Progenitor cell of endocrine pancreas (in vitro differentiated cells): ENCODE measurements at regions not wholly inside any gene's neighbourhood (a gene's known extent, or its start where the extent isn't known, plus 50 kb on each side); places are given as distances from the start of the nearest gene placed in this dataset.

ENCODE experiments used
- DNase-seq: peaks from one replicate; pipeline ENCODE4 v3.0.0; 2021; ENCODE audit warnings: low spot score; ENCODE audit not compliant: unreplicated experiment
- H3K27ac Mint-ChIP-seq: 2 replicates; pipeline ENCODE4 v1.8.0; 2021; ENCODE audit warnings: mild to moderate bottlenecking, moderate library complexity, mixed read lengths
- H3K27me3 Mint-ChIP-seq: 2 replicates; pipeline ENCODE4 v1.8.0; 2021; ENCODE audit warnings: mixed read lengths
- H3K36me3 Mint-ChIP-seq: 2 replicates; pipeline ENCODE4 v1.8.0; 2022; ENCODE audit warnings: mixed read lengths; ENCODE audit not compliant: insufficient read depth
- H3K4me1 Mint-ChIP-seq: 2 replicates; pipeline ENCODE4 v1.8.0; 2021; ENCODE audit warnings: low read depth, mixed read lengths
- H3K4me3 Mint-ChIP-seq: 2 replicates; pipeline ENCODE4 v1.8.0; 2021; ENCODE audit warnings: low read depth, mild to moderate bottlenecking, moderate library complexity, mixed read lengths
- H3K9me3 Mint-ChIP-seq: 2 replicates; pipeline ENCODE4 v1.8.0; 2021; ENCODE audit warnings: low read depth, mixed read lengths
- TF ChIP-seq, protein P1 (sequence below): fragments of 200-600 bp; sonication (generic); IDR thresholded peaks from one replicate; pipeline ENCODE4 v1.5.0; 2021; ENCODE audit warnings: antibody characterized with exemption, mild to moderate bottlenecking; ENCODE audit not compliant: unreplicated experiment

DNA sequence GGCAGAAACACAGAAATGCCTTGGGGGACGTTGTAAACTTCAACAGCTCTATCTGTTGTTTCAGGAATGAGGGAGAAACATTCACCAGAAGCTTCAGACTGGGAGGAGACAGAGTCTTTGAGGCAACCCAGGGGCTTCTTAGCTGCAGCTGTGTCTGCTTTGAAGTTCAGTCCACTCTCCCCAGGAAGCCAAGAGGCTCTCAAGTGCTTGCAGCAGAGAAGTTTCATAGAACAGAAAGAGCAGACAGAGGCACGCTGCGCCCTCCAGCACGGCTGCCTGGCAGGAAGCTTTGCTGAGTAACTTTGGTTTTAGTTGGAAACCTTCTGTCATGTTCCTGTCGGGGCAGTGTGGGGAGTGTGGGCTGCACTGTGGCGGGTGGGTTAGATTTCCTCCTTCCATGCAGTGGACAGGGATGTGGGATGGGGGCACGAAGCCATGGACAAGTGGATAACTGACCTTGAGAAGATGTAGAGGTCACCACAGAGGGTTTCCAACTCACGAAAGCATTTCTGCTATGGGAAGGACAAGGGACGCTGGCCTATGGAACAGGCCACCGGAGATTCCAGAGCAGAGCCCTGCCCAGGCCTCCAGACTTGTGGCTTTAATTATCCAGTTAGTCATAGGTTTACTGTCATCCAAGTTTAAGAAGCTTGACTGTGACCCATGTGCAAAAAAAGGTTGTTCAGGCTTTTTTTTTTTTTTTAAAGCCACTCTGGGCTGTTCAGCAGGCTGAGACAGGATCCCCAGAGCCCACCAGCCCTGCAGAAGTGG, 107.7 kb downstream of the ARF6 start:
- H3K36me3 Mint-ChIP-seq = no peaks in the 10 kb centered on the region
- no peak for DNase-seq
- H3K9me3 Mint-ChIP-seq = no peaks in the 10 kb centered on the region
- peak overlapping the region; percentile 14 for H3K4me3 Mint-ChIP-seq
- peak overlapping the region; percentile 73 for H3K27ac Mint-ChIP-seq
- H3K27me3 Mint-ChIP-seq = peaks cover 18% of the 10 kb centered on the region
- peaks cover 42% of the 10 kb centered on the region for H3K4me1 Mint-ChIP-seq
- TF ChIP-seq, protein P1, sequence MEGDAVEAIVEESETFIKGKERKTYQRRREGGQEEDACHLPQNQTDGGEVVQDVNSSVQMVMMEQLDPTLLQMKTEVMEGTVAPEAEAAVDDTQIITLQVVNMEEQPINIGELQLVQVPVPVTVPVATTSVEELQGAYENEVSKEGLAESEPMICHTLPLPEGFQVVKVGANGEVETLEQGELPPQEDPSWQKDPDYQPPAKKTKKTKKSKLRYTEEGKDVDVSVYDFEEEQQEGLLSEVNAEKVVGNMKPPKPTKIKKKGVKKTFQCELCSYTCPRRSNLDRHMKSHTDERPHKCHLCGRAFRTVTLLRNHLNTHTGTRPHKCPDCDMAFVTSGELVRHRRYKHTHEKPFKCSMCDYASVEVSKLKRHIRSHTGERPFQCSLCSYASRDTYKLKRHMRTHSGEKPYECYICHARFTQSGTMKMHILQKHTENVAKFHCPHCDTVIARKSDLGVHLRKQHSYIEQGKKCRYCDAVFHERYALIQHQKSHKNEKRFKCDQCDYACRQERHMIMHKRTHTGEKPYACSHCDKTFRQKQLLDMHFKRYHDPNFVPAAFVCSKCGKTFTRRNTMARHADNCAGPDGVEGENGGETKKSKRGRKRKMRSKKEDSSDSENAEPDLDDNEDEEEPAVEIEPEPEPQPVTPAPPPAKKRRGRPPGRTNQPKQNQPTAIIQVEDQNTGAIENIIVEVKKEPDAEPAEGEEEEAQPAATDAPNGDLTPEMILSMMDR = no peak

DNA sequence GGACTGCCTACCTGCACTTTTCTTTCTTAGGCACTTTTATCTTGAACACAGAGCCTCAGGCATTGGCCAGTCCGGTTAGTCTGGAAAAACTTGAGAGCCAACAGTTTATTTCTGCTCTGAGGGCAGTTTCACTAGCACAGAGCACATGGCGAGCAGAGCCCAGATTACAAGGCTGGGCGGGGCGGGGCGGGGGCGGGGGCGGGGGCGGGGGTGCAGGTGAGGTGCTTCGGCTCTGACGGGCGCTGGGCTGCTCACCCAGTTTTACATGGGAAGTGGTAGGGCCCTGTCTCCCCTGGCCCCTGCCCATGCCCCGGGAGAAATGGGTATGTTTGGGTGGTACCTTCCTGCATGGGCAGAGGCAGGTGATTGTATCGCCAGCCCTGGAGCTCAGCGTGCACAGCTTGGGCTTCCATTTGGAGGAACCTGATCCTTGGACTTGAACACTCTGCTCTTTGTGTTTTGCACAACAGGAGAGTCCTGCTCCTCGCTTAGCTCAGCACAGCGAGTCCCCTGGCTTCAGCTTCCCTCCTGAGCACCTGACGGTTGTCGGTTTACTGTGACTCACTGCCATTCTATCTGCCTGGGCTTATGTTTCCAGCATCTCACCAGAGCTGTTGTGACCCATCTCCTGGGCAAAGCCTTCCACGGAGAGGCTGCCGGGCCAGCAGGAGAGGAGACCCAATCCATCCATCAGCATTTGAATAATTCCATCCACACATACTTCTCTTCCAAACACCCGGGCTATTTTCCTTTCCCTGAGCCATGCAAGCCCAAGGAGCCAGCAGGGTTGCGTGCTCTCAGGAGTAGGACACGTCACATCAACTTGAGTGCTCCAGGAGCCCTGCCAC, 108.5 kb downstream of the ARF6 start:
- H3K27ac Mint-ChIP-seq = peak overlapping the region; percentile 57
- TF ChIP-seq, protein P1 = no peak
- no peak for DNase-seq
- H3K27me3 Mint-ChIP-seq = peaks cover 18% of the 10 kb centered on the region
- no peaks in the 10 kb centered on the region for H3K9me3 Mint-ChIP-seq
- H3K4me3 Mint-ChIP-seq = peak overlapping the region; percentile 6
- H3K4me1 Mint-ChIP-seq = peaks cover 42% of the 10 kb centered on the region
- no peaks in the 10 kb centered on the region for H3K36me3 Mint-ChIP-seq

DNA sequence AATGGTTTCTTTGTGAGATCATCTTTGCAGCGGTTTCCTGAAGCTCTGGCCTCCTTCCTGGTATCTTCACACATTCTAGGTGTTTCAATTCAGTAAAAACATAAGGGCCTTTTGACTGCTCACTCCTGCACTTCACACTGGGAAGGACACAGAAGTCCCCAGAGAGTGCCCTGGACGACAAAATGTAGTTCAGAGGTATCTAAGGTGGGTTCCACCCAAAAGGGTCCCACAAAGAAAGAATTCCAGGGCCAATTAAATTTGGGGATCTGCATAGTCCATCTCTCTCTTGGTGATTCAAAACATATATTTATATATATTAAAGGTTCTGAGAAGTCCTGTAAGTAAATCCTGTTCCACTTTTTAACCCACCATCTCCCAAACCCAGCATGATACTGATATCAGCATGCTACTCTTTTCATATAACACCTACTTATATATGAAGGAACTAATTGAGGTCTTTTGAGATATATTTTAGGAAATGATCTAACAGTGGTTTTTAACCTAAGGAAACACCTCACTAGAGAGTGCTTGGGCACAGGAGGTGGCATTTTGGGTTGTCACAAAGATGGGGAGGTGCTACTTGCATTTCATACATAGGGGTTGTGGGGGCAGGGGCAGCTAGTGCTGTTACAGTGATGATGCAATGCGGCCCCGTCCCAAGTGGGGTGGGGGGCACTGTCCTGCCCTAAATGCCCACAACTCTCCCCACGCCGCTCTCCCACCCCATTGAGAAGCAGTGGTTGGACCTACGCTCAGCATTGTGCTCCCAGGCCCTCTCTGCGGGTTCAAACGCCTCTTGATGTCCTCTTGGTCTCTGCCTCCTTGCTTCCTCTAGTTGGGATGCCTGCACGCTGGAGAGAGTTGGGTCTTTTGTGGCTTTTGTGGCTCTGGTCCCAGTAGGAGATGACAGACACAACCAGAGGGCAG, 109.4 kb downstream of the ARF6 start:
- TF ChIP-seq, protein P1 = no peak
- peaks cover 42% of the 10 kb centered on the region for H3K4me1 Mint-ChIP-seq
- no peaks in the 10 kb centered on the region for H3K36me3 Mint-ChIP-seq
- H3K9me3 Mint-ChIP-seq = no peaks in the 10 kb centered on the region
- no peak for DNase-seq
- peaks cover 18% of the 10 kb centered on the region for H3K27me3 Mint-ChIP-seq
- H3K4me3 Mint-ChIP-seq = peak overlapping the region; percentile 73
- H3K27ac Mint-ChIP-seq = peak overlapping the region; percentile 57

DNA sequence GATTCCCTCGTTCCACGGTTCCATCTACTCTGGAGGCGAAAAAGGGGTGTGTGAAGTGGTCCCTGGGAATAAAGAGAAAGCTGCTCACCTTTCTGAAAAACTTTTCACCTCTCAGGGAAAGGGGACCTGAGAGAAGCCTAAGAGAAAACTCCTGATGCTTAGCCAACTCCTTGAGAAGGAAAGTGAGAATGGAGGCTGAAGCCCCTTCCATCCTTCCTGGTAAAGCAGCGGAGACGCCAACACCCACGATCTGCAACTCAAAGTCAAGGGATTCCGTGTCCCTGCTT, 110.0 kb downstream of the ARF6 start:
- Mint-ChIP-seq H3K4me3 (peak overlapping the region; percentile 73), H3K4me1 (peaks cover 39% of the 10 kb centered on the region), H3K9me3 (no peaks in the 10 kb centered on the region), H3K36me3 (no peaks in the 10 kb centered on the region), H3K27me3 (peaks cover 18% of the 10 kb centered on the region), H3K27ac (peak overlapping the region; percentile 26)
- DNase-seq = no peak
- TF ChIP-seq, protein P1 = no peak
